ENCODE measurements at regions not wholly inside any gene's neighbourhood (a gene's known extent, or its start where the extent isn't known, plus 50 kb on each side); places are given as distances from the start of the nearest gene placed in this dataset.

- H3K4me3 ChIP-seq: no peak overlapping the region
- no peaks in the 10 kb centered on the region for H3K9me3 ChIP-seq
- H3K36me3 ChIP-seq: no peaks in the 10 kb centered on the region
- TF ChIP-seq EP300 (IDR thresholded peaks at IDR 0.05): no peak
- no peak for TF ChIP-seq CTCF (IDR thresholded peaks at IDR 0.05)
- TF ChIP-seq POLR2A (IDR thresholded peaks at IDR 0.05): no peak
- H3K27ac ChIP-seq: no peak overlapping the region
- no peak for DNase-seq (ENCODE audit: low spot score in 2 of 2)
- no peaks in the 10 kb centered on the region for H3K4me1 ChIP-seq
- no peaks in the 10 kb centered on the region for H3K27me3 ChIP-seq
Observed at GRCh38 chr13:62360609-62361008, 945.0 kb upstream of the PCDH20 start.

GRCh38 chr13:62358646-62358932 is 942.9 kb upstream of the PCDH20 start:
- Histone ChIP-seq H3K27me3 (no peaks in the 10 kb centered on the region), H3K9me3 (no peaks in the 10 kb centered on the region), H3K36me3 (no peaks in the 10 kb centered on the region), H3K4me3 (no peak overlapping the region), H3K4me1 (no peaks in the 10 kb centered on the region), H3K27ac (no peak overlapping the region)
- TF ChIP-seq POLR2A (IDR thresholded peaks at IDR 0.05) (no peak), EP300 (IDR thresholded peaks at IDR 0.05) (no peak), CTCF (IDR thresholded peaks at IDR 0.05) (no peak)
- no peak for DNase-seq (ENCODE audit: low spot score in 2 of 2)

GRCh38 chr13:62357887-62358645 is 942.4 kb upstream of the PCDH20 start:
- no peak for TF ChIP-seq EP300 (IDR thresholded peaks at IDR 0.05)
- TF ChIP-seq CTCF (IDR thresholded peaks at IDR 0.05): no peak
- no peak for TF ChIP-seq POLR2A (IDR thresholded peaks at IDR 0.05)
- Histone ChIP-seq H3K9me3 (no peaks in the 10 kb centered on the region), H3K36me3 (no peaks in the 10 kb centered on the region), H3K4me3 (no peak overlapping the region), H3K27ac (no peak overlapping the region), H3K4me1 (no peaks in the 10 kb centered on the region), H3K27me3 (no peaks in the 10 kb centered on the region)
- no peak for DNase-seq (ENCODE audit: low spot score in 2 of 2)
- WGBS, 2 donors: 36 to 43% methylated on average over 2 of the region's 2 CpGs

GRCh38 chr13:62356977-62357376 is 941.3 kb upstream of the PCDH20 start:
- H3K36me3 ChIP-seq: no peaks in the 10 kb centered on the region
- no peak overlapping the region for H3K4me3 ChIP-seq
- DNase-seq (ENCODE audit: low spot score in 2 of 2): no peak
- no peaks in the 10 kb centered on the region for H3K4me1 ChIP-seq
- no peaks in the 10 kb centered on the region for H3K9me3 ChIP-seq
- TF ChIP-seq EP300 (IDR thresholded peaks at IDR 0.05) (no peak), POLR2A (IDR thresholded peaks at IDR 0.05) (no peak), CTCF (IDR thresholded peaks at IDR 0.05) (no peak)
- H3K27me3 ChIP-seq: no peaks in the 10 kb centered on the region
- no peak overlapping the region for H3K27ac ChIP-seq
- 36 to 44% methylated on average over 1 of the region's 1 CpG for WGBS, 2 donors

- no peak for TF ChIP-seq CTCF (IDR thresholded peaks at IDR 0.05)
- no peak for TF ChIP-seq POLR2A (IDR thresholded peaks at IDR 0.05)
- no peak for TF ChIP-seq EP300 (IDR thresholded peaks at IDR 0.05)
- no peaks in the 10 kb centered on the region for H3K4me1 ChIP-seq
- no peak overlapping the region for H3K4me3 ChIP-seq
- no peak overlapping the region for H3K27ac ChIP-seq
- 37 to 40% methylated on average over 2 of the region's 2 CpGs for WGBS, 2 donors
- no peak for DNase-seq (ENCODE audit: low spot score in 2 of 2)
- H3K27me3 ChIP-seq: no peaks in the 10 kb centered on the region
- no peaks in the 10 kb centered on the region for H3K36me3 ChIP-seq
- H3K9me3 ChIP-seq: no peaks in the 10 kb centered on the region
Observed at GRCh38 chr13:62337109-62337880, 921.6 kb upstream of the PCDH20 start.
